Fibroblast of pulmonary artery (primary cell): ENCODE measurements at regions not wholly inside any gene's neighbourhood (a gene's known extent, or its start where the extent isn't known, plus 50 kb on each side); places are given as distances from the start of the nearest gene placed in this dataset.

Source experiments
- DNase-seq: peaks from one replicate; pipeline ENCODE4 v3.0.0-alpha.2; 2010; ENCODE audit warnings: low read depth
- H3K4me3 ChIP-seq: replicated peaks from 2 replicates; pipeline ENCODE4 v1.5.1; 2011; ENCODE audit warnings: low read depth, mild to moderate bottlenecking, control low read depth, low read length, moderate library complexity
- CTCF ChIP-seq: IDR thresholded peaks from 2 replicates; pipeline ENCODE4 v1.5.1; 2011; ENCODE audit warnings: mild to moderate bottlenecking, control low read depth, low read length, inconsistent platforms; ENCODE audit errors: missing control alignments

GRCh38 chr14:101022121-101022520, 118.6 kb upstream of the RTL1 start:
- no peak for TF ChIP-seq CTCF
- DNase-seq, result no peak
- no peak overlapping the region for H3K4me3 ChIP-seq

GRCh38 chr14:101022916-101023435, 119.5 kb upstream of the RTL1 start:
- TF ChIP-seq CTCF, result no peak

GRCh38 chr14:101024686-101025085, 121.2 kb upstream of the RTL1 start:
- H3K4me3 ChIP-seq, result no peak overlapping the region
- TF ChIP-seq CTCF, result no peak
- no peak for DNase-seq

More at GRCh38 chr14:101022916-101023435, 119.5 kb upstream of the RTL1 start:
- DNase-seq, result no peak
- no peak overlapping the region for H3K4me3 ChIP-seq

- no peak for DNase-seq
- no peak for TF ChIP-seq CTCF
Measured at GRCh38 chr14:101025131-101025530, 121.6 kb upstream of the RTL1 start.

GRCh38 chr14:101025696-101026095, 122.2 kb upstream of the RTL1 start:
- H3K4me3 ChIP-seq, result no peak overlapping the region
- DNase-seq, result no peak
- no peak for TF ChIP-seq CTCF

More at GRCh38 chr14:101025131-101025530, 121.6 kb upstream of the RTL1 start:
- no peak overlapping the region for H3K4me3 ChIP-seq

GRCh38 chr14:101026341-101026740, 122.8 kb upstream of the RTL1 start:
- H3K4me3 ChIP-seq, result no peak overlapping the region
- no peak for DNase-seq
- TF ChIP-seq CTCF, result no peak

- H3K4me3 ChIP-seq, result no peak overlapping the region
- no peak for TF ChIP-seq CTCF
- no peak for DNase-seq
Measured at GRCh38 chr14:101027291-101027690, 123.8 kb upstream of the RTL1 start.
